ENCODE measurements at regions not wholly inside any gene's neighbourhood (a gene's known extent, or its start where the extent isn't known, plus 50 kb on each side); places are given as distances from the start of the nearest gene placed in this dataset.
"Not testable (repeated sequence)": the region's sequence is repeated elsewhere in the genome, so short reads cannot be mapped to it uniquely, and the experiment has no call there.

GRCh38 chr4:24363751-24364150 is 220.6 kb downstream of the DHX15 start:
- no peak for DNase-seq

- DNase-seq: no peak
Measured at GRCh38 chr4:24352112-24352511, 232.2 kb downstream of the DHX15 start.

- not testable (repeated sequence) for DNase-seq
Measured at GRCh38 chr4:24349168-24349996, 235.0 kb downstream of the DHX15 start.

- no peak for DNase-seq
Measured at GRCh38 chr4:24339260-24339659, 245.1 kb downstream of the DHX15 start.

GRCh38 chr4:24337451-24338190 is 246.7 kb downstream of the DHX15 start:
- no peak for DNase-seq

GRCh38 chr4:24335616-24336015 is 248.7 kb downstream of the DHX15 start:
- no peak for DNase-seq

- DNase-seq: no peak
Measured at GRCh38 chr4:24334906-24335305, 249.4 kb downstream of the DHX15 start.

- DNase-seq: no peak
Measured at GRCh38 chr4:24330573-24330972, 253.8 kb downstream of the DHX15 start.

GRCh38 chr4:24330172-24330571 is 254.2 kb downstream of the DHX15 start:
- no peak for DNase-seq

- DNase-seq: no peak
Measured at GRCh38 chr4:24328711-24329110, 255.6 kb downstream of the DHX15 start.

- DNase-seq: no peak
Measured at GRCh38 chr4:24328310-24328709, 256.0 kb downstream of the DHX15 start.

- no peak for DNase-seq
Measured at GRCh38 chr4:24322995-24323394, 261.4 kb downstream of the DHX15 start.

GRCh38 chr4:24322511-24322910 is 261.8 kb downstream of the DHX15 start:
- DNase-seq: no peak

- DNase-seq: no peak
Measured at GRCh38 chr4:24321616-24322015, 262.7 kb downstream of the DHX15 start.

GRCh38 chr4:24321131-24321530 is 263.2 kb downstream of the DHX15 start:
- DNase-seq: no peak

GRCh38 chr4:24319387-24319786 is 265.0 kb downstream of the DHX15 start:
- DNase-seq: no peak

- no peak for DNase-seq
Measured at GRCh38 chr4:24315056-24315455, 269.3 kb downstream of the DHX15 start.

GRCh38 chr4:24312261-24312913 is 272.0 kb downstream of the DHX15 start:
- DNase-seq: no peak

- no peak for DNase-seq
Measured at GRCh38 chr4:24303926-24304325, 280.4 kb downstream of the DHX15 start.

- DNase-seq: no peak
Measured at GRCh38 chr4:24298911-24299310, 285.4 kb downstream of the DHX15 start.

GRCh38 chr4:24287096-24287495 is 297.3 kb downstream of the DHX15 start:
- DNase-seq: no peak

GRCh38 chr4:24285759-24286158 is 298.6 kb downstream of the DHX15 start:
- DNase-seq: no peak

- no peak for DNase-seq
Measured at GRCh38 chr4:24282446-24282845, 301.9 kb downstream of the DHX15 start.

- no peak for DNase-seq
Measured at GRCh38 chr4:24279911-24280375, 304.4 kb downstream of the DHX15 start.
